ENCODE measurements at regions not wholly inside any gene's neighbourhood (a gene's known extent, or its start where the extent isn't known, plus 50 kb on each side); places are given as distances from the start of the nearest gene placed in this dataset.

- no peak for DNase-seq (ENCODE audit: low read depth in 1 of 2, low spot score in 1 of 2)
- Histone ChIP-seq H3K27ac (replicated peaks) (no peak overlapping the region), H3K27me3 (ENCODE audit: insufficient read depth, poor library complexity, severe bottlenecking) (no peaks in the 10 kb centered on the region), H3K4me3 (replicated peaks; ENCODE audit: insufficient read depth, low read length) (no peak overlapping the region)
- no peak for TF ChIP-seq REST (IDR thresholded peaks at IDR 0.05; ENCODE audit: insufficient replicate concordance, low read depth)
- TF ChIP-seq SPI1 (IDR thresholded peaks at IDR 0.05; ENCODE audit: borderline replicate concordance, low read depth): no peak
- no peak for TF ChIP-seq CTCF (IDR thresholded peaks at IDR 0.05; ENCODE audit: insufficient read depth, low read length)
- TF ChIP-seq POLR2AphosphoS5 (IDR thresholded peaks at IDR 0.05; ENCODE audit: low read depth): no peak
- no peak for TF ChIP-seq GABPA (IDR thresholded peaks at IDR 0.05; ENCODE audit: low read depth)
These were observed 289.7 kb upstream of the TMEM229A start for GRCh38 chr7:124322561-124322960.

GRCh38 chr7:124318721-124319450 is 286.0 kb upstream of the TMEM229A start:
- no peaks in the 10 kb centered on the region for H3K27me3 ChIP-seq (ENCODE audit: insufficient read depth, poor library complexity, severe bottlenecking)
- no peak overlapping the region for H3K27ac ChIP-seq (replicated peaks)
- no peak for DNase-seq (ENCODE audit: low read depth in 1 of 2, low spot score in 1 of 2)
- no peak overlapping the region for H3K4me3 ChIP-seq (replicated peaks; ENCODE audit: insufficient read depth, low read length)
- TF ChIP-seq GABPA (IDR thresholded peaks at IDR 0.05; ENCODE audit: low read depth) (no peak), REST (IDR thresholded peaks at IDR 0.05; ENCODE audit: insufficient replicate concordance, low read depth) (no peak), SPI1 (IDR thresholded peaks at IDR 0.05; ENCODE audit: borderline replicate concordance, low read depth) (no peak), POLR2AphosphoS5 (IDR thresholded peaks at IDR 0.05; ENCODE audit: low read depth) (no peak), CTCF (IDR thresholded peaks at IDR 0.05; ENCODE audit: insufficient read depth, low read length) (no peak)

GRCh38 chr7:124310934-124311390 is 278.1 kb upstream of the TMEM229A start:
- TF ChIP-seq POLR2AphosphoS5 (IDR thresholded peaks at IDR 0.05; ENCODE audit: low read depth) (no peak), CTCF (IDR thresholded peaks at IDR 0.05; ENCODE audit: insufficient read depth, low read length) (no peak), GABPA (IDR thresholded peaks at IDR 0.05; ENCODE audit: low read depth) (no peak), REST (IDR thresholded peaks at IDR 0.05; ENCODE audit: insufficient replicate concordance, low read depth) (no peak), SPI1 (IDR thresholded peaks at IDR 0.05; ENCODE audit: borderline replicate concordance, low read depth) (no peak)
- Histone ChIP-seq H3K27ac (replicated peaks) (no peak overlapping the region), H3K27me3 (ENCODE audit: insufficient read depth, poor library complexity, severe bottlenecking) (no peaks in the 10 kb centered on the region), H3K4me3 (replicated peaks; ENCODE audit: insufficient read depth, low read length) (no peak overlapping the region)
- no peak for DNase-seq (ENCODE audit: low read depth in 1 of 2, low spot score in 1 of 2)

Measured in HL-60 (cell line).